ENCODE measurements at regions not wholly inside any gene's neighbourhood (a gene's known extent, or its start where the extent isn't known, plus 50 kb on each side); places are given as distances from the start of the nearest gene placed in this dataset.

- DNase-seq = no peak
Observed at GRCh38 chr13:105153611-105154010, 1381.9 kb downstream of the EFNB2 start.

- DNase-seq = no peak
Observed at GRCh38 chr13:105151639-105152038, 1383.8 kb downstream of the EFNB2 start.

- DNase-seq = no peak
Observed at GRCh38 chr13:105147461-105147860, 1388.0 kb downstream of the EFNB2 start.

GRCh38 chr13:105144936-105145335 lies 1390.5 kb downstream of the EFNB2 start:
- no peak for DNase-seq

- DNase-seq = no peak
Observed at GRCh38 chr13:105144020-105144419, 1391.4 kb downstream of the EFNB2 start.

GRCh38 chr13:105142556-105142955 lies 1392.9 kb downstream of the EFNB2 start:
- no peak for DNase-seq

- DNase-seq = peak; percentile 89
Observed at GRCh38 chr13:105139380-105140285, 1395.8 kb downstream of the EFNB2 start.

- no peak for DNase-seq
Observed at GRCh38 chr13:105139048-105139379, 1396.4 kb downstream of the EFNB2 start.

- DNase-seq = no peak
Observed at GRCh38 chr13:105135852-105136615, 1399.4 kb downstream of the EFNB2 start.

- DNase-seq = no peak
Observed at GRCh38 chr13:105127732-105128131, 1407.7 kb downstream of the EFNB2 start.

- no peak for DNase-seq
Observed at GRCh38 chr13:105121221-105121620, 1414.2 kb downstream of the EFNB2 start.

GRCh38 chr13:105118426-105118985 lies 1417.0 kb downstream of the EFNB2 start:
- DNase-seq = no peak

- no peak for DNase-seq
Observed at GRCh38 chr13:105116966-105117365, 1418.5 kb downstream of the EFNB2 start.

- no peak for DNase-seq
Observed at GRCh38 chr13:105112561-105112960, 1422.9 kb downstream of the EFNB2 start.

GRCh38 chr13:105107781-105108180 lies 1427.7 kb downstream of the EFNB2 start:
- DNase-seq = no peak

- DNase-seq = no peak
Observed at GRCh38 chr13:105105471-105105870, 1430.0 kb downstream of the EFNB2 start.

GRCh38 chr13:105097521-105097920 lies 1437.9 kb downstream of the EFNB2 start:
- no peak for DNase-seq

GRCh38 chr13:105089858-105090643 lies 1445.4 kb downstream of the EFNB2 start:
- no peak for DNase-seq

GRCh38 chr13:105087945-105088344 lies 1447.5 kb downstream of the EFNB2 start:
- DNase-seq = no peak

GRCh38 chr13:105084931-105085330 lies 1450.5 kb downstream of the EFNB2 start:
- DNase-seq = no peak

- no peak for DNase-seq
Observed at GRCh38 chr13:105083992-105084391, 1451.5 kb downstream of the EFNB2 start.

GRCh38 chr13:105074755-105075154 lies 1460.7 kb downstream of the EFNB2 start:
- no peak for DNase-seq

GRCh38 chr13:105073041-105073440 lies 1462.4 kb downstream of the EFNB2 start:
- no peak for DNase-seq

Data from NCI-H187 treated with DMSO at 0.1 percent for 48 hours (cell line).